Sigmoid colon (tissue), 4 donors: ENCODE measurements at regions not wholly inside any gene's neighbourhood (a gene's known extent, or its start where the extent isn't known, plus 50 kb on each side); places are given as distances from the start of the nearest gene placed in this dataset.

ENCODE experiments used
- EP300 ChIP-seq, 4 donors: sonication (generic); formaldehyde crosslinking; IDR thresholded peaks; one replicate each; pipeline ENCODE4 v1.6.1; 2017; ENCODE audit warnings: antibody characterized with exemption in 4 of 4
- POLR2AphosphoS5 ChIP-seq, 4 donors: sonication (generic); formaldehyde crosslinking; IDR thresholded peaks; one replicate each; pipeline ENCODE4 v1.6.1; 2017; ENCODE audit warnings: antibody characterized with exemption in 4 of 4
- TF ChIP-seq, protein P1 (sequence below), 4 experiments: fragments of 450-650 bp in 3 of 4; fragments of 200-600 bp in 1 of 4; IDR thresholded peaks; one replicate each; pipeline ENCODE4 v1.5.1; 2016 to 2019; ENCODE audit warnings: antibody characterized with exemption in 4 of 4, mild to moderate bottlenecking in 3 of 4, moderate library complexity in 2 of 4

DNA sequence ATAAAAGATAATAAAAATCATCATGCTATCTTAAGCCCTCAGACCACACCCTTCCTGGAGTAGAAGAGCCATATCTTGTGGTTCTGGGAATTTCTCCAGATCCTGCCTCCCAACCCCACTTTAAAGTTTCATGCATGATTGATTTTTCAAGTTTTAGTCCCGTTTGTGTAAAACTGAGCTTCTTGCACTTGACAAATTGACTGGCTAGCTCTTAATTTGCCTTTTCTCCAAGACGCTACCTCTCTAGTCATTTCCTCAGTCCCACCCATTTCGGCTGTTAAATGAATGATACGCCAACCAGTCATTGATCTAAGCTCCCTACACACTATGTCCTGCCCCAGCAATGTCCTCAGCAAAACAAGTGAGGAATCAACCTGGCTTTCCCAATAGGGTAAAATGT is 71.8 kb upstream of the TEAD1 start:
- TF ChIP-seq, protein P1, sequence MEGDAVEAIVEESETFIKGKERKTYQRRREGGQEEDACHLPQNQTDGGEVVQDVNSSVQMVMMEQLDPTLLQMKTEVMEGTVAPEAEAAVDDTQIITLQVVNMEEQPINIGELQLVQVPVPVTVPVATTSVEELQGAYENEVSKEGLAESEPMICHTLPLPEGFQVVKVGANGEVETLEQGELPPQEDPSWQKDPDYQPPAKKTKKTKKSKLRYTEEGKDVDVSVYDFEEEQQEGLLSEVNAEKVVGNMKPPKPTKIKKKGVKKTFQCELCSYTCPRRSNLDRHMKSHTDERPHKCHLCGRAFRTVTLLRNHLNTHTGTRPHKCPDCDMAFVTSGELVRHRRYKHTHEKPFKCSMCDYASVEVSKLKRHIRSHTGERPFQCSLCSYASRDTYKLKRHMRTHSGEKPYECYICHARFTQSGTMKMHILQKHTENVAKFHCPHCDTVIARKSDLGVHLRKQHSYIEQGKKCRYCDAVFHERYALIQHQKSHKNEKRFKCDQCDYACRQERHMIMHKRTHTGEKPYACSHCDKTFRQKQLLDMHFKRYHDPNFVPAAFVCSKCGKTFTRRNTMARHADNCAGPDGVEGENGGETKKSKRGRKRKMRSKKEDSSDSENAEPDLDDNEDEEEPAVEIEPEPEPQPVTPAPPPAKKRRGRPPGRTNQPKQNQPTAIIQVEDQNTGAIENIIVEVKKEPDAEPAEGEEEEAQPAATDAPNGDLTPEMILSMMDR (IDR thresholded peaks at IDR 0.05): no peak
- TF ChIP-seq POLR2AphosphoS5 (IDR thresholded peaks at IDR 0.05) (no peak), EP300 (IDR thresholded peaks at IDR 0.05) (no peak)
